ENCODE measurements at regions not wholly inside any gene's neighbourhood (a gene's known extent, or its start where the extent isn't known, plus 50 kb on each side); places are given as distances from the start of the nearest gene placed in this dataset.

DNA sequence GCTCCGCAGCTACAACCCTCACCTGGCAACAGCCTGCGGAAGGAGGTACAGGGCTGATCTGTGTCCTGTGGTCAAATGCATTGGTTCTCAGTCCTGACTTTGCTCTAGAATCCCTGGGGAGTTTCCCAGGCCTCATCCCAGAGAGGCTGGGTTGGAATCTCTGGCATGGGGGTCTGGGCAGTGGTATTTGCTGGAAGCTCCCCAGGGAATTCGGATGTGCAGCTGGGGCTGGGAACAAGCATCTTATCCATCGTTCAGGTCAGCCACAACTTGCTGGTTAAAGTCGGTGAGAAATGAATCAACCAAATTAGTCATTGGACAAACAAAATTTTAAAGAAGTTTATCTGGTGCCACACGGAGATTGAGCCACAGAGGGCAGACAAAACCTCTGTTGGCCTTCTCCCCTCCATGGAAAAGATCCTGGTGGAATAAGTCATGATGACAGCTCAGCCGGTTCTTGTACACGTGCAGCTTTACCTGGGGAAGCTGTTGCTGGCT, 231.2 kb downstream of the FOXL1 start:
- DNase-seq = no peak

DNA sequence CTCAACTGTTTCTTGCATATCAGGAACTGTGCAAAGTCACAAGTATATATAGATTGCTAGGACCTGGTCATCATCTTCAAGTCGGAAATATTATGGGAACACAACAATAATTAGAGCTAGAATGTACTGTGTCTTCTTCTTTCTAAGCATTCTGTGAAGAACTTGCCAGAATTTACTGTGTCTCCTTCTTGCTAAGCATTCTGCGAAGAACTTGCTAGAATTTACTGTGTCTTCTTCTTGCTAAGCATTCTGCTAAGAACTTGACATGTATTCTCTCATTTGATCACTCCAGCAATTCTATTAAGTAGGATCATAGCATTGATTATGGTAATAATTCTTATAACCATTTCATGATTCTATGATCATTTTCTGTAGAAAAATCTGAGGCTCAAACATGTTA, 231.7 kb downstream of the FOXL1 start:
- no peak for DNase-seq

DNA sequence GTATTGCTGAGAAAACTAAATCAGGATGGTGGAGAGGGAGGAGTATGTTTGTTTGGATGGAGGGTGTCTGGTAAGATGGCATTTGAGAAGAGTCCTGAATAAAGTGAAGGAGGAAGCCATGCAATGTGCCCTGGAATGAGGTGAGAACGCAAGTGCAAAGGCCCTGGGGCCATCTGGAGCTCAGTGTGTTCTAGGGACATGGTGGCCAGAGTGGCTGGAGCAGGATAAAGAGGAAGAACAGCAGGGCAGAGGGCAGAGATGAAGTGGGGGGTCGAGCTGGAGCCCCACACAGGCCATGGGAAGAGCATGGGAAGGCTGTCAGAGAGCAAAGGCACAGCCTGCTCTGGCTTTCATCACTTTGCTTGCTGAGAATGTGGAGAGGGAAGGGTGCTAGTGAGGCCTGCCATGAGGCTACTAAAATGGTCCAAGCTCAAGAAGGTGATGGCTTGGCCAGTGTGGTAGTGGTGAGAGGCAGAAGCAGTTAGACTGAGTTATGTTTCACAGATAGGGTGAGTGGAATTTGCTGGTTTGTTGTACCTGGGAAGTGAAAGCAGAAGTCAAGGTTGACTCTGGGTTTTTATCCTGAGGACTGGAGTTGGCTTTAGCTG, 234.1 kb downstream of the FOXL1 start:
- no peak for DNase-seq

DNA sequence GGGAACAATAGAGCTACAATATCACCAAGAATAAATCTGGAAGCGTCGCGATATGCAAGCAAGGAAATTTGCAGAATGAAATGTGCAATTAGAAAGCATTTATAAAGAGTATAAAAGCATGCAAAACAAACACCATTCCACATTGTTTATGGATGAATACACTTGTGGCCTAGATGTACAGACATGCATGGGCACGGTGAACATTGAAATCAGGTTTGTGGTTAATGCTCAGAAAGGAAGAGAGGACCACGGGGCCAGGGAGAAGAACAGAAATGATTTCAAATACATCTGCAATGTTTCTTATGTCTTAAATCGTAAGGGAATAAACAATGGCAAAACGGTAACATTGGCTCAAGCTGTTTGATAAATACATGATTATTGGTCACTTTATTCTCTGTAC, 235.9 kb downstream of the FOXL1 start:
- DNase-seq = no peak

DNA sequence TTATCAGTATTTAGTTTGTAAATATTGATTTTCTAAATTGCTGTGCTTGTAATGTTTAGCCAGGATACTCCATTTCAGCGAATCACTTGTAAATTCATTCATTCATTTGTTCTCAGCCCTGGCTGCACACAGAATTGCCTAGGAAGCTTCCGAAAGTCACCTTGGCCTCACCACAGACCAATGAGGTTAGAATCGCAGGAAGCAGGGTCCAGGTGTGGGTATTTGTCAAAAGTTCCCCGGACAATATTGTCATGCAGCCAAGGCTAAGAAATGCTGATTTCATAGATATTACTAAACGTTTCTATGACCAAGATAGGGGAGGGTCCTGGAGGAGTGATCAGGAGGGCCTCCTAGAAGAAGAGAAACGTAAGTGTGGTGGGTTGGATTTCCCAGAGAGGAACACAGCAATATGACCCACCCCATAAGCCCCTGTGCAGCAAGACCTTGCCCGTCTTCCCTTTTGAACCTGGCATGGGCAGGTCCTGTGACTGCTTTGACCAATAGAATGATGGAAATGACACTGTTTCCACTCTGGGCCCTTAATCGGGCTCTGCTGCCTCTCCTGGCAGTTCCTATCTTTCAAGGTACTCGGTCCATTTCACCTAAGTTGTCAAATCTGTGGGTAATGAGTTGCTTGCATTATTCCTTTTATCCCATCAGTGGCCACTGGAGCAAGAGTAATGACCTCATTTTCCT, 238.7 kb downstream of the FOXL1 start:
- no peak for DNase-seq

DNA sequence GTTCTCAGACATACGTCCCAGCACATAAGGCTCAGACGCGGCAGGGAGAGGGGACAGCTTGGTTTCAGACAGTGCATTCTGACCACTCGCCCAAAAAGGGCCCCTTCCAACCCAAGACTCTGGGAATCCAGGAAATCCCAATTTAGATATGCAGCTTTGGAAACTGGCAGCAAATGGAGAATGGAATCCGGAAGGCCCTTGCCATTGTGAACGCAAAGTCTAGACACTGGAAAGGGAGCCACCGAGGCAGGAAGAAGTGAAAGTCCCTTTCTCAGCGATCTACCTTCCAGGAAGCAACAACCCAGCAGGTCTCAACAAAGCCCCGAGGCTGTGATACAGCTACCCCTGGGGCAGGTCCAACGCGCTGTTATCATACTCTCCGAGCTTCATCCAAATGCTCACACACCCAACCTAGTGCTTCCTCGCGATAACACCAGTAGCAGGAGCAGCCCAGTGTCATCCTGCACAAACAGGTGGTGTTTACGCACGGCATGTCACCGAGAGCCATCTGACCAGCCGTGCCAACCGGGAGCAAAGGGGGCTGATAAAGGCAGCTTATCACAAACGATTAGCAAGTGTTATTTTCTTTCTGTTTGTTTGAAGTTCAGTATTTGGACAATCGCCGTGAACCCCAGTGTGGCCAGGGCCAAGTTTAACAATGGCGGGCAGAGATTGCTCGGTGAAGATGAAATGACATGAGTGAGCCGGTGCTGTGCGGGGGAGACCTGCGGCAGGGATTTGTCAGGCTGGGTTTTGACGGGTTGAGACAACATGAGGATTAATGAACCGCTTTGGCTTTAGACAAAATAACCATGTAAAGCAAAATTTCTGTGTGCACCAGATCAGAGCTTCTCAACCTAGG, 240.6 kb downstream of the FOXL1 start:
- DNase-seq = no peak

DNA sequence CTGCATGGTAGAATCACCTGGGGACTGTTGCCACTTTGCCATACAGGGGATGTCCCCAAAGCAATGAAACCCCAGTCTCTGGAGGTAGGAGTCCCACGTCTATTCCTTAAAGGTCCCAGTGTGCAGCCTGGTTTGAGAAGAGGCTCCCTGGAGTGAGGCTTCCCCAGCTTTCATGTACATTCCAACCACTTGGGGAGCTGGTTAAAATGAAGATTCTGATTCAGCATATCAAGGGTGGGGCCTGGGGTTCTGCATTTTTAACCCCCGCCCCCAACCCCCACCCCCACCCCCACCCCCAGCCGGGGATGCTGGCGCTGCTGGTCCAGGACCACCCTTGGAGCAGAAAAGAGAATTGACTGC, 241.2 kb downstream of the FOXL1 start:
- DNase-seq = no peak

DNA sequence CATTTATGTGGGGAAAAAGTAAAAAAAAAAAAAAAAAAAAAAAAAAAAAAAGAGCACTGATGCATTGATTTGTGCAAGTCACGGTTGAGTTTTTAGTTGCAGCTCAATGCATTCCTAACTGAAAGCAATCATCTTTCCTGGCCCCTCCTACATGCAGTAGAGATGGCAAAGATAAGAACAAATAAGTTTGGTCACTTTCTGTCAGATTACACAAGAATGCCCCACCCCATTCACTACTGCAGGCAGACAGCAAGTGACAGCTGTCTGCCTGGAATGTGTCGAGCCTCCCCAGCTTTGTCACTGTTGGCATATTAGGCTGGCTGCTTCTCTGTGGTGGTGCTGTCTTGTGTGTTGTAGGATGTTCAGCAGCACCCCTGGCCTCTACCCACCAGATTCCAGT, 243.5 kb downstream of the FOXL1 start:
- no peak for DNase-seq

DNA sequence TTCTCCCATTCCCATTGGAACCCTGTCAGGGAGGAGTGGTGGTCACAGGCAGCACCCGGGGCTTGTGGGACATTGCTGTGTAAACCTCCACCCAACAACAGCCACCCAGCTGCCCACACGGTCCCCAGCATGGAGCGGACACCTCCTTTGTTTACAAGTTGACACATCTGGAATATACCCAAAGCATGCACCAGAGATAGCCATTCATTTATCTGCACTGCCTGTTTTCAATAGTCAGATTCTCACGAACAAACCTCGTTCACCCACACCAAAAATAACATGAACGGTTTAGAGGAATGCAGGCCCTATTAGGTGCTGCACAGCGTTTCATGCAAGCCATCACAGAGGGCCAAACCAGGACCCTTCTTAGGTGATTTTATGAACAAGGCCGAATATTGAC, 244.8 kb downstream of the FOXL1 start:
- no peak for DNase-seq

DNA sequence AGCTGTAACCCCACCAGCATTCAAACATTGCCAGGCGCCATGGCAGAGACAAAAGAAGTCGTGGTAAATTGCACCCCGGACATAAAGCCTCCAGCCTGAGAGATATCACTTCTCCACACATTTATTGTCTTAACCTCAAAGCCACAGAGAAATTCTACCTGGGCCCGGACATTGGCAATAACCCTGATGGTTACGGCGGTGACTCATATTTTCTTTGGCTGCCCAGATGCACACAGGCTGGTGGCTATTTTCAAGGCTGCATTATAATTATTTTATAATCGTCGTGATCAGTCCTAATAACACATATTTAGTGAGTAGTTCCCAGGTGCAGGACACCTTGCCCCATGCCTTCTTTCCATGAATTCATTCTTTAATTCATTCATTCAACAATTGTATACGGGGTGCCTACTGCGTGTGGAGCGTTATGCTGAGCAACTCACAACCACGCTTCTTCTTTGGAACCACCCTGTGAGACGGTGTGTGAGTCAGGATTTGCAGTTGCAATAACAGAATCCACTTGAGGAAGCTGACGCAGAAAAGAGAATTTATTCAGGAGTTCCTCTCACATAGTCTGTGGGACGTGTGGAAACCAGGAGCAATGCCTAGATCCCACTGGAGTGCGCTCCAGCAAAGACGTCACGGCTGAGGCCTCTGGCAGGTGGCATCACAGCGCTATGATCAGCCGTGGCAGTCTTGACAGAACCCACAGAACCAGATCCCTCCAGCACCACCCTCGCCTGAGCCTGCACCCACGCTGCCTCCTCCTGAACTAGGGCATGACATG, 245.7 kb downstream of the FOXL1 start:
- DNase-seq = no peak

DNA sequence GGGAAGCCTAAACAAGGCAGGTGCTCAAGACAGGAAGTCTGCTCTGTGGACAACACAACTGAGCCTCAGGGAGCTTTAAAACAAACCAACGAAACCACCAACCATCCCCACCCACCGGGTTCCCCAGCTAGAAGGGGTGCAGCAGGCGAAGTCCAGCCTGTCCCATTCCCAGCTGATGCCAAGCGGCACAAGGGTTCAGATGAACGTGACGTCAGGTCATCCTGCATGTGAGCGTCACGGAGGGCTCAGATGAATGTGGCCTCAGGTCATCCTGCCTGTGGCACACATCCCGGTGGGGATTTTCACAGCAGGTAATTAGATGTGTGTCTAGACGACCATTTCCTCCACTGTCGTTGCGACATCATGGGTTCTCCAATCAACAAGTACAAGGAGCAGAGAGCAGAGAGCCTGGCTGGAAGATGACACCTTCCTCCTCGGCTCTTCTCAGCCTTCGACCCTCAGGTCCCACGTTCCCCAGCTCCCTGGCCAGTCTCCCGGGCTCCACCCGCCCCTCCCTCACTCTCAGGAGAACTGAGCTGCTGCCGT, 246.5 kb downstream of the FOXL1 start:
- DNase-seq = no peak

DNA sequence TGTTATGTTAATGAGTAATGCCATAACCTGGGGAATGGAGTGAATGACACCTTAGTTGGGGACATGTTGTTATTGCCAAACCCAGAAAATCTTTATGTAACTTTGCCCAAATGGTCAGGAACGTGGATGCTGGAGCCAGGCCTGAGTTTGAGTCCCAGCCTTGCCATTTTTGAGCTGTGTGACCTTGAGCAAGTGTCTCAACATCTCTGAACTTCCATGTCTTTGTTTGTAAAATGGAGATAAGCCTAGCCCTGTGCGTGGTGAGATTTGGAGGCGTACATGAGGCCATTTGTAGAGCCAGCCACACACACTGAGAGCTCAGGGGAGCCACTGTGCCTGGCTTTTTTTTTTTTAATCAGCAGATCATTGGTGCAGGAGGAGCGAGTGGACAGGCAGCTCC, 247.3 kb downstream of the FOXL1 start:
- DNase-seq = no peak

DNA sequence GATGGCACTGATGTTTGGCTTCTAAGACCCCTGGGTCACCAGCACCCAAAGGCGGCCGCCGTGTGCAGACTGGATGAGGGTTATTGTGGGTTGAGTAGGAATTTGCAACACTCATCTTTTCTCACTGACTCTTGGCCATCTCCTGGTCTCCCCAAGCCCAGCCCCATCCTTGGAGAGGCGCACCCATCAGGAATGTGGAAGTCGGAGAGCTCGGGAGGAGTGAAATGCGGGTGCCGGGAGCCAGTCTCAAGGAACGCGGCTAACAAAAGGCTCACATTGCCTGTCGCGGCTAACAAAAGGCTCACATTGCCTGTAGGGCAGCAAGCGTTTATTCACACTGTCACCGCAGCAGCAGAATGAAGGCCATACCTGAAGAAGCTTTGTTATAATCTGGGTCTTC, 248.6 kb downstream of the FOXL1 start:
- no peak for DNase-seq

DNA sequence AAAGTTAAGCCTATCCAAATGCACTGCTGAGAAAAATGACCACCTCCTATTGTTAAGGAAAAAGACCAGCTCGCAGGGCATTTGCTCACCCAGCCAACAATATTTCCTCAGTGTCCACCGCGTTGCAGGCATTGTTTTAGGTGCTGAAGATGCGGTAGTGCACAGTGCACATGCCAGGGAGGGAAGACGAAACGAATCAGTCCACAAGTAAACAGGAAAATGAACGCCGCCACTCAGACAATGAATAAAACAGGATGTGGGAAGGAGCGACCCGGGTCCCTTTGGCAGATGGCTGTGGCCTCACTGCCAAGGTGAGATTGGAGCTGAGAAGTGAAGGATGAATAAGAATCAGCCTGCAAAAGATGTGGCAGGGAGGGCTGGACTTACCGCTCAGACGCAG, 249.2 kb downstream of the FOXL1 start:
- DNase-seq = no peak

DNA sequence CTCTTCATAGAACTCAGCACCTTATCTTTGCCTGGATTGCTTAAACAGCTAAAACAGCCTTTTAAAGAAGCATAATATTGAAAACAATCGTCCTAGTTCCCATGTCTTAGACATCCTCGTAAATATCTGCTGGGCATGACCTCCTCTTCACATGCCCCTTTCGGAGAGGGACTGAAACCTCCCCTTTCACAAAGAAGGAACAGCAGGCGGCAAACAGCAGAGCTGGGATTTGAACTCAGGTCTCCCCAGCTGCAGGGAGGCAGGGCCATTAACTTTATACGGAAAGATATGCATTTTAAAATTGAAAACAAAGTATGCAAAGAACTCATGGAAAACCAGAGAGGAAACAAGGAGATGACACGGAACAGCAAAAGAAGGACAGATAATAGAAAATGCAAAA, 249.9 kb downstream of the FOXL1 start:
- DNase-seq = no peak

DNA sequence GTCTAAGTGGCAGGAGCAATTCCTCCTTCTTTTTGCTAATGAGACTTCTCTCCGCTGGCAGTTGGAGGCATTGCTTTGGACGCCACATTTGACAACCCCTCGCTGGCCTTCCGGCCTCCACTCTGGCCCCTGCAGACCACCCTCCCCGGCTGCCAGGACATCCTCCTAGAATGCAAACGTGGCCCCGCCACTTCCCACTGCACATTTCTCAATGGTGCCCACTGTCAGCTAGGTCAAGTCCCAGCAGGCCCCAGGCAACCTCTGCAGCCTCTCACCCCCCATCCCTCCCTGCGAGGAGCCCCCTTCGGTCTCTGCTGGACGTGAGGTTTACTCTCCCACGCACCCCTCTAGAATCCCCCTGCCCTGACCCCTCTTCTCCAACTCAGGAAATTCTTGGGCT, 250.3 kb downstream of the FOXL1 start:
- DNase-seq = no peak

DNA sequence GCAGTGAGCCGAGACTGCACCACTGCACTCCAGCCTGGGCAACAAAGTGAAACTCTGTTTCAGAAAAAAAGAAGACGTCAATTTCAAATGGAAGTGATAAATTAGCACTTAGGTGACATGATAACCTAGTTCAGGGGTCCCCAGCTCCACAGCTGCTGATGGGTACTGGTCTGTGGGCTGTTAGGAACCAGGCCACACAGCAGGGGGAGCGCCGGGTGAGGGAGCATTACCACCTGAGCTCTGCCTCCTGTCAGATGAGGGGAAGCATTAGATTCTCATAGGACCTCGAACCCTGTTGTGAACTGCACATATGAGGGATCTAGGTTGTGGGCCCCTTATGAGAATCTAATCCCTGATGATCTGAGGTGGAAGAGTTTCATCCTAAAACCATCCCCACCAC, 253.0 kb downstream of the FOXL1 start:
- DNase-seq = no peak

DNA sequence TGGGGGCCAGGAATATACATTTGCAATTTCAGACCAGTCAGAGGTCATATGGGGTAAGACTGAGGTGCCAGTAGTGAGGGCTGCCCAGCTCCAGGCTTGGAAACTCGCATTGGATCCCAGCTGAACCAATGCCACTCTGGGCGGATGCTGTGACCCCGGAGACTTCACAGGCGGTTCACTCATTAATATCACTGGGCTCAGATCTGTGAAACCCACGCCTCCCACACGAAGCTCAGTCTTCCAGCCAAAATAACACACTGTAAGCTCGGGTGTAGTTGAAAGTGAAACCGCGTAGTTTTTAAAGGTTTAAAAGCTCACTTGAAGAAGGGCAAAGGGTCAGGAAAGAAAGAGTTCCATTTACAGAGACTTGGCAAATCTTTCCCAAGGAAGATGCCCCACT, 254.8 kb downstream of the FOXL1 start:
- DNase-seq = no peak

DNA sequence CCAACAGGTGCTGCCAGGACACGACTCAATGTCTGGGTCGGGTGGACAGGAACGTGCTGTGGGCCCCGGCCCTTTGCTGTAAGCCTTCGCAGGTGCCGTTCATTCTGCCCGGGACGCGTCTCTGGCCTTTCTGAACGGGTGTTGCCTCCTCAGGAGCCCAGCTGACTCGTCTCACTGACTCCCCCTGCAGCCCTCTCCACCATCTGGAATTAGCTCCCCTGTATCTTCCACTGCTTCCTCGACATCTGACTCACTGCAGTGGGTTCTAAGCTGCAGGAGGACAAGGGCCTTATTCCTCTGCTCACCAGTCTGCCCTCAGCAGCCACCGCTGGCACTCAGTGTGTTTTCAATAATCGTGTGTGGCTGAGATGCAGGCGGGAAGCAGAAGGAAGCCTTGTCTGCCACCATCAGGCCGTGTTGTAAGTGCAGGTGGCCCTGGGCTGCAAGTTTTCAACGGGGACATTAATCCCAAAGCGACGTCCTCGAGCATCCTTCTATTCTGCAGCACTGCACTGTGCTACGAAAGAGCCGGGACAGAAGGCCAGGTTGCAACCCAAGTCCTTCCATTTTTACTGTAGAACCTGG, 256.2 kb downstream of the FOXL1 start:
- DNase-seq = no peak

DNA sequence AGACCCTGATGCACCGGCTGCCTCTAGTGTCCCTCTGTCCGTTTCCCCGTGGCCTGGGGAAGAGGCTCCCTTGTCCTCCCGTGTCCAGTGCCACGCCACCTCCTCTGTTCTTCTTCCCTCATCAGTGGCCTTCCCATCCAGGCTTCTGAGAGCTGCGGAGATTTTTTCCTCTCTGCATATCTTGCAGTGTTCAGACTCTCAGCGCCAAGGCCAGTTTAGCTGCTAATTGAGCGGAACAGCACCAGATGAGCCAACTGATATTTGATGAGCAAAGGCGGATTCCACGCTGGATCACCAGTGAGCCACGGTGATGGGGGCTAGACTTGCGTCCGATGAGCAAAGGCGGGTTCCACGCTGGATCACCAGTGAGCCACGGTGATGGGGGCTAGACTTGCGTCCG, 257.6 kb downstream of the FOXL1 start:
- no peak for DNase-seq

DNA sequence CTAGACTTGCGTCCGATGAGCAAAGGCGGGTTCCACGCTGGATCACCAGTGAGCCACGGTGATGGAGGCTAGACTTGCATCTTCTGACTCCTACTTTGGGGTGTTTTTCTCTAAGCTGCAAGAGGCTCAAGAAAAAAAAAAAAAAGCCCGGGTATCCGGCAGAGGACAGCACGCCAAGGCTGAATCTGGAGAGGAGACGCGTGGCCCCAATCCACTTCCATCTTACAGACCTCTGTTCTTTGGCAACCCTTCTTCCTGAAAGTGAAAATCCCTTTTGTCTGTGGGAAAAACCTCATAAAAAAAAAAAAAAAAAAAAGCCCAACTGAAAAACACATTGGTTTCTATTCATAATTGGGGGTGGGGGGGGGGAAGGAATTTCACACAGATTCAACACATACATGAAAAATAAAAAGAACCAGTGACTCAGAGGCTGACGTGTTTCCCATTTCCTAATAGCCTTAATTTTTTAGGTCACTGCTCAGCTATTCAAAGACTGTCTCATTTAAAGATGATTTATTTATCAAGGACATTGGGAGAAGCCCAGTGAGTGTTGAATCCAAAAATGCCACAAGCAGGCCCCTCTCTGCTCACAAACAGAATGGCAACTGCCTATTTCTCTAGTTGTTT, 258.3 kb downstream of the FOXL1 start:
- no peak for DNase-seq

DNA sequence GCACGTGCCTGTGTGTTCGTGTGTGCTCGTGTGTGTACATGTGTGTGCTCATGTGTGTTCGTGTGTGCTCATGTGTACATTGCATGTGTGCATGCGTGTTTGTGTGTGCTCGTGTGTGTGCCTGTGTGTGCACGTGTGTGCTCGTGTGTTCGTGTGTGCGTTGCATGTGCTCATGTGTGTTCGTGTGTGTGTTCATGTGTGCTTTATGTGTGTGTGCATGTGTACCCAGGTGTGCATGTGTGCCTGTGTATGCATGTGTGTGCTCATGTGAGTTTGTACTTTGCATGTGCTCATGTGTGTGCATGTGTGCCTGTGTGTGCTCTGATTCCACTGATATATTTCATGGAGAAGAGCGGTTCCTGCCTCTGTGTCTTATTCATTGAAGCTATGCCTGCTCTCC, 265.5 kb downstream of the FOXL1 start:
- DNase-seq = no peak
